Activated gamma-delta T cell treated with anti-CD3 and anti-CD28 coated beads, Interleukin-2, amount 50 U/mL, for 16 hours (primary cell): ENCODE measurements at regions not wholly inside any gene's neighbourhood (a gene's known extent, or its start where the extent isn't known, plus 50 kb on each side); places are given as distances from the start of the nearest gene placed in this dataset.

Experiments
- DNase-seq: peaks from one replicate; pipeline ENCODE4 v3.0.0-alpha.2; 2020; ENCODE audit warnings: low read depth

GRCh38 chr22:48476577-48476976 is 1351.1 kb downstream of the BRD1 start:
- DNase-seq = no peak

GRCh38 chr22:48475661-48476345 is 1351.9 kb downstream of the BRD1 start:
- no peak for DNase-seq

- no peak for DNase-seq
Observed at GRCh38 chr22:48474881-48475280, 1352.8 kb downstream of the BRD1 start.

DNA sequence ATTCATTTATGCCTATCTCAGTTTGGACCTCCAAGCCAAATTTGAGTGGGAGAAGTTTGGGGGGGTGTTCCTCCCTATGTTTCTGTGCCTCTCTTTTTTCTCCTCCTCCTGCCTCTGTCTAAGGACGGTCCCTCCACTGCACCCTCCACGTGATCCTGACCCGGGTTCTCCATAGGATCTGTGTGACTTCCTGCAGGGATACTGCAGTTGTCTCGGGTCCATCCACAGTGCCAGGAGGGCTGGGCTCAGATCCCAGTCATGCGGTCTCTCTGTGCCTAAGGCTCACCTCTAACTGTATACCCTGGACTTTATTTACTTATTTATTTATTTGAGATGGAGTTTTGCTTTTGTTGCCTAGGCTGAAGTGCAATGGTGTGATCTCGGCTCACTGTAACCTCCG is 1354.5 kb downstream of the BRD1 start:
- no peak for DNase-seq

DNA sequence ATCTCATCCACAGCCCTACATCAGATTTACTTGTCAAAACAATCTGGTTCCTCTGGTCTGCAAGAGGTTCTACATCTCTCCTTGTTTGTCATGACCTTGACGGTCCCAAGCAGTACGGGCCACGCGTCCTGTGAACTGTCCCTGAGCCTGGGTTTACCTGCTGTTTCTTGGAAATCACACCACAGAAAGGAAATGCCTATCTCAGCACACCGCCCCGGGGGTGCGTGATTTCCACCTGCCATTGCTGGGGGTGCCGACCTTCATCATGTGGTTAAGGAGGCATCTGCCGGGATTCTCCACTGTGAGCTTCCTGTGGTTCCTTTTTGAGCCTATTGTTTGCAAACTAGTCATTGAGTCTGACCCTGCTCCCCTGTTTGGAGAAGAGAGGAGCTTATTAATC is 1363.4 kb downstream of the BRD1 start:
- no peak for DNase-seq

DNA sequence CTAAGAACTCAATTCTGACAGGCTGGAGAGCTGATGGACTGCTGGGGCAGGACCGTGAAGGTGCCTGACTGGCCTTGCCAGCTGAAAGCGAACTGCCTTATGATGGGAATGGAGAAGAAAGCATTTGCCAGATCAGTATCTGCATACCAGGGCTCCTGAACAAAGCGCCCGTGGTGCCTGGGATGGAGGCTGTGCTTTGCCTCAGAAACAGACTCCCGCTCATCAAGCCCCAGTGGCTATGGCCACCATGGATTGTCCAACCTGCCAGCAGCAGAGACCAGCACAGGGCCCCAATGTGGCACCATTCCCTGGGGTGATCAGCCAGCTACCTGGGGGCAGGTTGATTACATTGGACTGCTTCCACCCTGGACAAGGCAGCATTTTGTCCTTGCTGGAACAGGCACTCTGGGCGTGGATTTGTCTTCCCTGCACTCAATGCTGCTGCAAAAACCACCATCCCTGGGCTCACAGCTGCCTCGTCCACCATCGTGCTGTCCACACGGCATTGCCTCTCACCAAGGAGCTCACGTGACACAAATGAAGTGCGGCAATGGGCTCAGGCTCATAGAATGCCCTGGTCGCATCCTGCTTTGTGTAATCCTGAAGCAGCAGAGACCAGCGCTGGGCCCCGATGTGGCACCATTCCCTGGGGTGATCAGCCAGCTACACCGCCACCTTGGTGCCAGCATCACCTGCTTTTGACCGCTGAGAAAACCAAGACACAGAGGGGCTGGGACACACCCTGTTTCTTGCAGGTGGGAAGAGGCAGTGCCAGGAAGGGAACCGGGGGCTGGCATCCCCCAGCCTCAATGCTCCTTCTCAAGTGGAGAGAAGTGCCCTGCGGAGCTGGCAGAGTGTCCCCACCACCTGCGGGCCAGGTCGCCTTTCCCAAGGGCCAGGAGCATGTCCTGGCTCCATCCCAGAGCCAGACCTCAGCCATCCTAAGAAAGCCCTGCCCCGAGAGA is 1367.5 kb downstream of the BRD1 start:
- no peak for DNase-seq

DNA sequence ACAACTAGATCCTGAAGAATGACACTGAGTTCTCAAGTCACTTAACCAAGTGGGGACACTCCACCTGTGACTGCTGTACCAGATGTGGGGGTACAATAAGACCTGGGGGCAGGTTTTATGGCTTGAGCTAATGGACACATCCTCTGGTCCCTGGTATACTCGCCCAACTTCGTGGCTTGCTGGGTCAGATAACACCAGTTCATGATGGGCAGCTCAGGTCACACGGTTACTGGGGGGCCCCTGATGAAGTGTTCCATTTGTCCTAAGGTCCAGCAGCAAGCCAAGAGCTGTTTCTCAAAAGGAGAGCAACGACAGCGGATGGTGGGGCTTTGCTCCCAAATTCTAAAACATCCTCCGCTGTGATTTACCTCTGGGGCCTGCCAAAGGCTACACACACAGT is 1368.4 kb downstream of the BRD1 start:
- no peak for DNase-seq

GRCh38 chr22:48456449-48456848 is 1371.2 kb downstream of the BRD1 start:
- DNase-seq = no peak

GRCh38 chr22:48453751-48454485 is 1373.8 kb downstream of the BRD1 start:
- no peak for DNase-seq

GRCh38 chr22:48453171-48453570 is 1374.5 kb downstream of the BRD1 start:
- DNase-seq = no peak

DNA sequence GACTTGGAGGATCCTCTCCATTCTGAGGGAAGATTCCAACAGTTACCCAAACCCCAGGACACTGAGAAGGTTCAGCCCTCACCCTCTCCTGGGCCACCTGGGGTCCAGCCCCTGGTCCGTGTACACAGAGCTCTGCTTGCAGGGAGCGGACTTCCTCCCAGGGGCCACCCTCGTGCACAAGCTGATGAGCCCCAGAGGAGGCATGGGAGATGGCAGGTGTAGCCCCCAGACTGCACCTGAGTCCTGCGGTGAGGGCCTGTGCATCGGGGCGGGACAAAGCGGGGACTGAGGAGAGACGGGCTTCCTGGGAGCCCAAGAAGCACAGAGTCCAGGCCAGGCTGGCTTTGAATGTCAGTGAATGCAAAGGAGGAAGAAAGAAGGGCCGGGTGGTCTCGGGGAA is 1374.9 kb downstream of the BRD1 start:
- no peak for DNase-seq

DNA sequence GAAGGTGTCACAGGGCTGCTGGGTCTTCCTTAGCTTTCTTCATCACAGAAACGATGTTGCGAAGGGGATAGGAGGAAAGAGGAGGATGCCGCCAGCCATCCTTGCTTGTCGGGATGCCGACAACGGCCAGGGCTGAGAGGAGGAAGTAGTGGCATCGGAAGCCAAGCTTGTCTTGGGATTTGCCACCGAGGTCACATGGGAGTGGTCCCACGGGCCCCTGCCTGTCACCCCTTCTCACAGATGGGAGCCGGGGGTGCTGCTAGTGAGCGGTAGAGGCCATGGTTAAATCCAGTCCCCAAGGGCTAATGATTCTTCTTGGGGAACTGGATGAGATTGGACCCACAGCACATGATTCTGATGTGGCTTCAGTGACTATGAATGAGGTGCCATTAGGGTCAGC is 1375.8 kb downstream of the BRD1 start:
- no peak for DNase-seq

GRCh38 chr22:48450188-48450825 is 1377.4 kb downstream of the BRD1 start:
- DNase-seq = no peak

GRCh38 chr22:48449466-48450187 is 1378.0 kb downstream of the BRD1 start:
- no peak for DNase-seq

- no peak for DNase-seq
Observed at GRCh38 chr22:48448821-48449220, 1378.9 kb downstream of the BRD1 start.

DNA sequence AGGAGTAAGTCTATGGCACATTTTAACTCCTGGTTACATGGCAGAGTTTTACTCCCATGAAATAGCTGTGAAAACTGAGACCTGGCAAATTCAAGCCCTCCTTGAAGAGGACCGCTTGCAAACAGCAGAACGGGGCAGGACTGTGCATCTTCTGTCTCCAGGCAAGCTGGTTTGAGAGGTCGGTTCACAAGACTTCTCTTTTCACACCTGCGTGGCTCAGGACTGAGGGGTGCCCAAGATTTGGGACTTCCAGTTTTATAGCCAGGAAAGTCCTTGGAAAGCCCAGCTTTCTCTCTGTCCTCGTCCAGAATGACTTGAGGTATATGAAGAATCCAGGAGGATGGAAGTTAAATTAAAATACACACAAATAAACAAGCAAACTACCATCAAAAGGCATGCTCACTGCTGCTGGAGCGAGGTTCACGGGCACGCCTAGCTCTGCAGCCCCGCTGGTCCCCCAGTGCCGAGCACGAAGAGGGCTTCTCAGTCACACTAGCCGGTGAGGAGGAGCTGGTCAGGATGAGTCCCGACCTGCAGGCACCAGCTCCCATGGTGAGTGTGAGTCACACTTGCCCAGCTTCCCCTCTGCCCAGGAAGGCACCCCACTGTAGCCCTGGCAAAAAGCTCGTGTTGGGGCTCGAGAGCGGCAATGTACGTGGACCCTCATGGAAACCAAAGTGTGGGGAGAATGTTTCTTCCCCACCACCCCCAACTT is 1382.4 kb downstream of the BRD1 start:
- no peak for DNase-seq

DNA sequence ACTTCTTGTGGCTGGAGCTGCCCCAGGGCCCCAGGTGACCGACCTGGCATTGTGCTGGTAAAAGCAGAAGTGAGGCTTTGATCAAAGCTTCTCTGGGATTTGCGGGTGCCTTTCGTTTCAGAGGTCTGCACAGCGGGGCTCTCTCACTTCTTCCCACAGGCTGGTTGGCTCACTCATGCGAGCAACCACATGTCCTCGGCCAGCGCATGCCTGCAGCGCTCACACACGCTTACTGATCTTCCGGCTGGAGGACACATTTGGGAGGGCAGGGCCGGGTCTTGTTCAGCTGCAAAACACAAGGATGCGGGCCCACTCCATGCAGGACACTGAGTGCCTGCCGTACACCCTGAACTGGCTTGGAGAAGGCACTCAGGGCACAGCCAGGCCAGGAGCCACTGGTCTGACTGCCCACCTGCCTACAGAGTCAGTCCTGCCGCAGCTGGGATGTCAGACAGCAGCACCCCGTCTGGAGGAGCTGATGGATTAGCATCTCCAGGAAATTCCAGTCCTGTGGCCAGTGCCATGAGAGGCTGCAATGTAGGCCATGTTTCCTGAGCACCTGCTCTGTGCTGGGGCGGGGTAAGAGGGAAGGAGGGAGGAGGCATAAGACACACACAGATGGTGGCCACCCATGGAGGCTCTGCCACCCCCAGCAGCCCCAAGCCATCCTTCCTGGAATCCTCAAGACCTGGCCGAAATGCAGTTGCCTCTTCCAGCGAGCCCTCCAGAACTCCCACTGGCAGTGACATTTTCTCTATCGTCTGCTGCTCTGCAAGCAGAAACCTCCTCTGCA is 1383.2 kb downstream of the BRD1 start:
- no peak for DNase-seq

- no peak for DNase-seq
Observed at GRCh38 chr22:48443680-48444079, 1384.0 kb downstream of the BRD1 start.

GRCh38 chr22:48442663-48443062 is 1385.0 kb downstream of the BRD1 start:
- no peak for DNase-seq

- DNase-seq = no peak
Observed at GRCh38 chr22:48441553-48441850, 1386.2 kb downstream of the BRD1 start.
